GM18873 (cell line): ENCODE measurements at regions not wholly inside any gene's neighbourhood (a gene's known extent, or its start where the extent isn't known, plus 50 kb on each side); places are given as distances from the start of the nearest gene placed in this dataset.
"Not testable (repeated sequence)": the region's sequence is repeated elsewhere in the genome, so short reads cannot be mapped to it uniquely, and the experiment has no call there.

ENCODE experiments used
- ATAC-seq: cut with Tn5 transposase; IDR thresholded peaks from one replicate; pipeline ENCODE4 v1.9.1; 2021; ENCODE audit warnings: mild to moderate bottlenecking, moderate library complexity, moderate number of reproducible peaks; ENCODE audit not compliant: unreplicated experiment, low FRiP score

GRCh38 chr1:194866153-194866552 is 1679.7 kb upstream of the B3GALT2 start:
- no peak for ATAC-seq

DNA sequence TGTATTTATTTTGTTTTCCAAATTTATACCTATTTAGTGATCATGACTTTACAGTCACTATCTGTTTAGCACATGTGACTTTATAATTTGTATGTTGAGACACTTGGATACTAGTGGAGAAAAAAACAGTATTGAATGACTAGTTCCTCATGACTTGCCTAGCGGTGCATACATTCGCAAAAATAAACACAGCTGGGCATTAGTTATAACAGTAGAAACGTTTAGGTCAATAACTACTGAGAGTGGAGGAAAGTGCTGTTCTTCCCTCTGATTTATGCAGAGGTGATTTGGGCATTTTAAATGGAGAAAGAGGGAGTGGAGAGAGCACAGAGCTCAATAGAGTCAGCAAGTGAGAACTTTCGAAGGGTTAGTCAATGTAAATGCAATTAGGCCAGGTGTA is 1679.0 kb upstream of the B3GALT2 start:
- ATAC-seq = no peak

DNA sequence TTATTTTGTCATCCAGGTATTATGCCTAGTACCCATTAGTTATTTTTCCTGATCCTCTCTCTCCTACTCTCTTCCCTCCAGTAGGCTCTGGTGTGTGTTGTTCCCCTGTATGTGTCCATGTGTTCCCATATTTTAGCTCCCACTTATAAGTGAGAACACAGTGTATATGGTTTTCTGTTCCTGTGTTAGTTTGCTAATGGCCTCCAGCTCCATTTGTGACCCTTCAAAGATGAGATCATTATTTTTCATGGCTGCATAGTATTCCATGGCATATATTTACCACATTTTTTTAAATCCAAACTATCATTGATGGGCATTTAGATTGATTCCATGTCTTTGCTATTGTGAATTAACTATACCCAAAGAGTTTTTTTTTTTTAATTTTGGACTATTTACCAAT is 1675.7 kb upstream of the B3GALT2 start:
- no peak for ATAC-seq

GRCh38 chr1:194860248-194861201 is 1674.1 kb upstream of the B3GALT2 start:
- no peak for ATAC-seq

GRCh38 chr1:194859481-194860154 is 1673.2 kb upstream of the B3GALT2 start:
- ATAC-seq = not testable (repeated sequence)

DNA sequence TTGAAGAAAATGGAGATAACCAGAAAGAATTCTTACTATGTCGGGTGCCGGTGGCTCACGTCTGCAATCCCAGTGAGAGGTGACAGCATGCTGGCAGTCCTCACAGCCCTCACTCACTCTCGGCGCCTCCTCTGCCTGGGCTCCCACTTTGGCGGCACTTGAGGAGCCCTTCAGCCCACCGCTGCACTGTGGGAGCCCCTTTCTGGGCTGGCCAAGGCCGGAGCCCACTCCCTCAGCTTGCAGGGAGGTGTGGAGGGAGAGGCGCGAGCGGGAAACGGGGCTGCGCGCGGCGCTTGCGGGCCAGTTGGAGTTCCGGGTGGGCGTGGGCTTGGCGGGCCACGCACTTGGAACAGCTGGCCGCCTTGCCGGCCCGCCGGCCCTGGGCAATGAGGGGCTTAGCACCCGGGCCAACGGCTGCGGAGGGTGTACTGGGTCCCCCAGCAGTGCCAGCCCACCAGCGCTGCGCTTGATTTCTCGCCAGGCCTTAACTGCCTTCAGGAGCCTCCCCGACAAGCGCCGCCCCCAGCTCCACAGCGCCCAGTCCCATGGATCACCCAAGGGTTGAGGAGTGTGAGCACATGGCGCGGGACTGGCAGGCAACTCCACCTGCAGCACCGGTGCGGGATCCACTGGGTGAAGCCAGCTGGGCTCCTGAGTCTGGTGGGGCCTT is 1672.5 kb upstream of the B3GALT2 start:
- not testable (repeated sequence) for ATAC-seq

- no peak for ATAC-seq
Observed at GRCh38 chr1:194857413-194857812, 1671.0 kb upstream of the B3GALT2 start.

DNA sequence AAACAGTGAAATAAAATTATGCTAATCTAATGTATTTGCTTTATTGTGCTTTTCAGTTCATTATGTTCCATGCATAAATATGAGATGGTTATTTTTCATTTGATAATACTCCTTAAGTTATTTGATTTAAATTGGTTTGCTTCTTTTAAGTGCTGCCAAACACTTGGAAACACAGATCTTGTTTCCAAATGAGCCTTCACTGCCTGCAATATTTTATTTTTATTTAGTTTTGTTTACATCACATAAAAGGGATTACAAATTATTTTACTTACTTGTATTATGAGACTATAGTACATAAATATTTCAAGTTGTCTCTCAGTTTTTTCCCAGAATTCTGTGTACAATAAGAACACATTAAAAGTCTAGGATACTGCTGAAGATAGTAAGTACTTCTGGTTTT is 1662.4 kb upstream of the B3GALT2 start:
- ATAC-seq = no peak

GRCh38 chr1:194846488-194846887 is 1660.1 kb upstream of the B3GALT2 start:
- ATAC-seq = no peak

- no peak for ATAC-seq
Observed at GRCh38 chr1:194843077-194843476, 1656.7 kb upstream of the B3GALT2 start.

GRCh38 chr1:194833111-194833510 is 1646.7 kb upstream of the B3GALT2 start:
- no peak for ATAC-seq

GRCh38 chr1:194831595-194831994 is 1645.2 kb upstream of the B3GALT2 start:
- ATAC-seq = not testable (repeated sequence)

GRCh38 chr1:194830387-194830786 is 1644.0 kb upstream of the B3GALT2 start:
- ATAC-seq = peak; percentile 93

GRCh38 chr1:194829492-194829891 is 1643.1 kb upstream of the B3GALT2 start:
- no peak for ATAC-seq

DNA sequence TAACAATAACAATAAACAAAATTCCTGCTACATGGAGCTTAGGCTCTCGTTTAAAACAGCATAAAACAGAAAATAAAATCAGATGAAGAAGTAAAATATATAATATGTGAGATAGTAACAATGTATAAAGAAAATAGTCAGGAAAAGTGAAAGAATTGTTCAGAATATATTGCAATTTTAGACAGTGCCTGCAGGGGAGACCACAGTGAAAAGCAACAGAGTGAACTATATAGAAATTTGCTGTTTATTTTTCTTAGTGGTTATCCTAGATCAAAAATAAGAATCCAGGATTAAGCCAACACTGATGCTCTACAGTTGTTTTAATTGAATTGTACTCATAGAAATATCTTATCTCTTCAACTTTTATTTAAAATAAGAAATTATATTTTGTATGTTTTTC is 1639.0 kb upstream of the B3GALT2 start:
- no peak for ATAC-seq

GRCh38 chr1:194821091-194821490 is 1634.7 kb upstream of the B3GALT2 start:
- ATAC-seq = no peak

DNA sequence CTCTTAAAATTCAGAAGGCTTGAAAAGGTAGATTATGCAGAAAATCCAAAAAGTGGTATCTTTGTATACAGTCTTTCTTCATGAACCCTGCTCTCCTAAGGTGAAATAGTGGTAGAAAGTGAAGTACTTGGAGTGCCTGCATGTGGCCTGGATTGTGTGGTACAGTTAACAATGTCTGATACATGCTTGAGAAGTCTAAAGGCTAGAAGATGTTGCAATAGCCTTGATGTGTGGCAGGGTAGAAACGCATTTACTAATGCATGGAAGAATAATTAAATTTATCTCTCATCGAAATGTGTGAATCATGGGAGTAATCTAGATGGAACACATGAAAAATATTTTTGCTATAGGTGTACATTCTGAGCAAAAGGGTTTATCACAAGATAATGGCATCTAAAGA is 1632.3 kb upstream of the B3GALT2 start:
- no peak for ATAC-seq

DNA sequence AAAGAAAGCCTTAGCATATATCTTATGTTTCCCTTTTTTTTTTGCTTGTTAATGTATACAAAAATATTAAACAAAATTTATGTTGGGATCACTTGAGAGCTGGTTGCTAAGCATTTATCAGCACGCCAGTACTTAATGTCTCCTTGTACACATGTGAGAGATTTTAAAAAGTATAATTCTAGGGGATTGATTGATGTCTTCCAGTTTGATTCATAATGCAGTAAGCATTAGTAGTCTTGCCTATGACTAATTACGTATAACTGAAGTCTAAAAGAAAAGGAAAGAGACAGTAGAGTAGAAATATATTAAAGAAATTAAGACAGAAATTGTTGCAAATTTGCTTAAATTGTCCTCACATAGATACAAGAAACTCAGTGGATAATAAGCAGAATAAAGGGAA is 1630.4 kb upstream of the B3GALT2 start:
- ATAC-seq = no peak

DNA sequence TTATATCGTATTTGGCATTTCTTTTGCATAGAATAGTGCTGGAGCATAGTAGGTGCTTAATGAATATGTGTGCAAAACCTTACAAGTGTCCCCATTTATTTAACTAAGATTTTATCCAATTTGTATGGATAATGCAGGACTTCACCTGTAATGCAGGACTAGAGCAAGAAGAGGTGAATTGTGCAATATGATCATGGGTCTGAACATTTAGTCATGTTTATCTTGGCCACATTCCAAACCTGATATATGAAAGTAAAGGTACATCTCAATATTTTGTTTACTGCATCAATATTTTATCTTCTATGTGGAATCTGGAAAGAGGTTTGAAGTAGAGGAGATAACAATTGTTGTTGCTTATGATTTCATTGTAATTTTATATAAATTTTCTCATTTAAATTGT is 1626.7 kb upstream of the B3GALT2 start:
- no peak for ATAC-seq

GRCh38 chr1:194809665-194810064 is 1623.3 kb upstream of the B3GALT2 start:
- no peak for ATAC-seq

DNA sequence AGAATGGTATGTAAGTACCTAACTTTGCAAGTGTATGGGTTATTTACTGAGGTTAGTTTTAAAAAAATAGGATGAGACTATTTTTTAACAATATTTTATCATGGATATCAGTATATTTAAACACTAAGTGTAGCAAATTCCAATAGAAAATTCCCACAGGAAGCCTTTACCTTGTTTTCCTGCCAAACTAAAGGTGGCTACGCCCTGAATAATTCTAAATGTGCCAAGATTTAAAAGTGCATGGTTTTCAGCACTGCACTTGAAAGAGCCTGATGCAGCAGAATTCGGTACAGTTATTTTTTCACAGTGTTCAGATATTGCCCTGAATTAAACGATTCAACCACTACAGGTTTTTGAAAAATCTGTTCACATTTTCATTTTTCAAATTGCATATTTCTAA is 1622.8 kb upstream of the B3GALT2 start:
- no peak for ATAC-seq
